GM23248 (cell line): ENCODE measurements at regions not wholly inside any gene's neighbourhood (a gene's known extent, or its start where the extent isn't known, plus 50 kb on each side); places are given as distances from the start of the nearest gene placed in this dataset.

Source experiments
- EZH2 ChIP-seq: fragments of 200-600 bp; sonication (generic); IDR thresholded peaks from 2 replicates; pipeline ENCODE4 v1.6.1; 2018; ENCODE audit warnings: antibody characterized with exemption, mild to moderate bottlenecking; ENCODE audit not compliant: insufficient read depth, poor library complexity, severe bottlenecking
- EZH2phosphoT487 ChIP-seq: fragments of 200-600 bp; sonication (generic); IDR thresholded peaks from 2 replicates; pipeline ENCODE4 v1.6.1; 2018; ENCODE audit warnings: antibody characterized with exemption, moderate library complexity, mild to moderate bottlenecking, low read depth; ENCODE audit not compliant: insufficient read depth

GRCh38 chr15:62934236-62934971, 108.1 kb upstream of the TPM1 start:
- TF ChIP-seq EZH2phosphoT487 (no peak), EZH2 (no peak)
